ENCODE measurements at regions not wholly inside any gene's neighbourhood (a gene's known extent, or its start where the extent isn't known, plus 50 kb on each side); places are given as distances from the start of the nearest gene placed in this dataset.
"Not testable (repeated sequence)": the region's sequence is repeated elsewhere in the genome, so short reads cannot be mapped to it uniquely, and the experiment has no call there.

DNA sequence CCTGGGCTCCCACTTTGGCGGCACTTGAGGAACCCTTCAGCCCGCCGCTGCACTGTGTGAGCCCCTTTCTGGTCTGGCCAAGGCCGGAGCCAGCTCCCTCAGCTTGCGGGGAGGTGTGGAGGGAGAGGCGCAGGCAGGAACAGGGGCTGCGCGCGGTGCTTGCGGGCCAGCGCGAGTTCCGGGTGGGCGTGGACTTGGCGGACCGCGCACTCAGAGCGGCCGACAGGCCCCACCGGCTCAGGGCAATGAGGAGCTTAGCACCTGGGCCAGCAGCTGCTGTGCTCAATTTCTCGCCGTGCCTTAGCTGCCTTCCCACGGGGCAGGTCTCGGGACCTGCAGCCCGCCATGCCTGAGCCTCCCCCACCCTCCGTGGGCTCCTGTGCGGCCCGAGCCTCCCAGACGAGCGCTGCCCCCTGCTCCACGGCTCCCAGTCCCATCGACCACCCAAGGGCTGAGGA lies 324.8 kb downstream of the RAD51AP2 start:
- H3K9ac ChIP-seq (ENCODE audit: low read length in 5 of 5) = not testable (repeated sequence)

DNA sequence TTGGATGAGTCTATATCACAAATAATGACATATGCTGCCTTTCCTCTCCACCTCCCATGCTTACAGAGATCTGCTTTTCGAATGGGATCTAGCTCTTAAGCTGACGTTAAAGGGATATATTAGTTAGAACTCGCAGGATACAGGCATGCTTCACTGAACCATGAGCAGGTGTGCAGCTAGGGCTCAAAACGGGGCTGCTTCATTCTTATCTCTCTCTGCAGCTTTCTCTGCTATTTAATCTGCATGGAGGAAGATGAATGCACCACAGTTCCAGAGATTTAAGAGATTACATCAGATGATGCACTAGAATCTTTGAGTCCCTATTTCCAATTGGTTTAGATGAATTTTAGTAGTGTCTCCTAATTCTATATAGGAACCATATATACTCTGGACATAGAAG lies 327.0 kb downstream of the RAD51AP2 start:
- Histone ChIP-seq H3K27me3 (ENCODE audit: control insufficient read depth in 5 of 5, insufficient read depth in 4 of 5, low read length in 5 of 5) (no peaks in the 10 kb centered on the region), H3K27ac (ENCODE audit: low read depth, low read length) (no peak overlapping the region), H3K4me1 (ENCODE audit: control insufficient read depth in 5 of 5, insufficient read depth in 5 of 5, low read length in 5 of 5) (no peaks in the 10 kb centered on the region), H3K9ac (ENCODE audit: low read length in 5 of 5) (no peak overlapping the region), H3K9me3 (ENCODE audit: control insufficient read depth in 5 of 5, low read length in 5 of 5) (no peaks in the 10 kb centered on the region), H3K4me3 (ENCODE audit: low read depth in 1 of 5, low read length in 5 of 5) (no peak overlapping the region), H3K36me3 (ENCODE audit: control insufficient read depth in 5 of 5, insufficient read depth in 5 of 5, low read length in 5 of 5) (no peaks in the 10 kb centered on the region)

More for the DNA sequence above, 324.8 kb downstream of the RAD51AP2 start:
- not testable (repeated sequence) for H3K4me3 ChIP-seq (ENCODE audit: low read depth in 1 of 5, low read length in 5 of 5); H3K27ac ChIP-seq (ENCODE audit: low read depth, low read length); H3K36me3 ChIP-seq (ENCODE audit: control insufficient read depth in 5 of 5, insufficient read depth in 5 of 5, low read length in 5 of 5); H3K9me3 ChIP-seq (ENCODE audit: control insufficient read depth in 5 of 5, low read length in 5 of 5); H3K27me3 ChIP-seq (ENCODE audit: control insufficient read depth in 5 of 5, insufficient read depth in 4 of 5, low read length in 5 of 5); H3K4me1 ChIP-seq (ENCODE audit: control insufficient read depth in 5 of 5, insufficient read depth in 5 of 5, low read length in 5 of 5)

DNA sequence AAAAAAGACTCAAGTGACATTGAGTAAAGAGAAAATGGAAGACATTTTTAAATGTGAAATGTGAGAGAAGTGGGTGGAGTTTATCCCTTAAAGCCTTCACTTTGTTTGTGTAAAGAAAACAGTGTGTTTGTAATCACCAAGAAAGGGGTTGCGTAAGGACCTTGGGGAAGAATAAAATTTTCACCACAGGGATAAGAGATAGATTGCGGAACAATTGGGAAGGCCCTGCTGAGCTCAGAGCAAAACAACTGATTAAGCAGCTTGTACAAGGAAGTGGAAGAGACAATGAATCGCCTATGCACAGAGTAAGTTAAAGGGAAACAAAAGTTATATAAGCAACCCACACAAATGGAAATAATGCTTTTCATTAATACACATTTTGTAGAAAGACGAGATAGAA lies 327.7 kb downstream of the RAD51AP2 start:
- Histone ChIP-seq H3K9me3 (ENCODE audit: control insufficient read depth in 5 of 5, low read length in 5 of 5) (no peaks in the 10 kb centered on the region), H3K27me3 (ENCODE audit: control insufficient read depth in 5 of 5, insufficient read depth in 4 of 5, low read length in 5 of 5) (no peaks in the 10 kb centered on the region), H3K27ac (ENCODE audit: low read depth, low read length) (no peak overlapping the region), H3K9ac (ENCODE audit: low read length in 5 of 5) (no peak overlapping the region), H3K4me1 (ENCODE audit: control insufficient read depth in 5 of 5, insufficient read depth in 5 of 5, low read length in 5 of 5) (no peaks in the 10 kb centered on the region), H3K4me3 (ENCODE audit: low read depth in 1 of 5, low read length in 5 of 5) (no peak overlapping the region), H3K36me3 (ENCODE audit: control insufficient read depth in 5 of 5, insufficient read depth in 5 of 5, low read length in 5 of 5) (no peaks in the 10 kb centered on the region)

DNA sequence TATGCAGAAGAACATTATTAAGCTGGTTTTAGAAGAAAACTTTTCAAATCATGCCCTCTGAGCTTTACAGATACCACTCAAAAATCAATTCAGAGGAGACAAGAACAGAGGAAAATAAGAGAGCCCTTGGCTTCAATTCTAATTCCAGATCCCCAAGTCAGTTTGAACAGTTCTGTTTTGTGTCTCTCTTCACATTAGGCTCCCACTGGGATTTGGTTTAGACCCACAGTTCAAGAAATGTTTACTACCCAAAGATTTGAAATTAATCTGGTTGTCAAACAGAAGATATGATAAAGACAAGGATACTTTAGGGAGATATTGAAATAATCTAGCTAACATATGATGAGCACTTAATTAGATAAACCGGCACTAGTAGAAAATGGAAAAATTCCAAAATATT lies 329.5 kb downstream of the RAD51AP2 start:
- Histone ChIP-seq H3K9me3 (ENCODE audit: control insufficient read depth in 5 of 5, low read length in 5 of 5) (no peaks in the 10 kb centered on the region), H3K9ac (ENCODE audit: low read length in 5 of 5) (no peak overlapping the region), H3K27me3 (ENCODE audit: control insufficient read depth in 5 of 5, insufficient read depth in 4 of 5, low read length in 5 of 5) (no peaks in the 10 kb centered on the region), H3K4me1 (ENCODE audit: control insufficient read depth in 5 of 5, insufficient read depth in 5 of 5, low read length in 5 of 5) (no peaks in the 10 kb centered on the region), H3K4me3 (ENCODE audit: low read depth in 1 of 5, low read length in 5 of 5) (no peak overlapping the region), H3K36me3 (ENCODE audit: control insufficient read depth in 5 of 5, insufficient read depth in 5 of 5, low read length in 5 of 5) (no peaks in the 10 kb centered on the region), H3K27ac (ENCODE audit: low read depth, low read length) (no peak overlapping the region)

DNA sequence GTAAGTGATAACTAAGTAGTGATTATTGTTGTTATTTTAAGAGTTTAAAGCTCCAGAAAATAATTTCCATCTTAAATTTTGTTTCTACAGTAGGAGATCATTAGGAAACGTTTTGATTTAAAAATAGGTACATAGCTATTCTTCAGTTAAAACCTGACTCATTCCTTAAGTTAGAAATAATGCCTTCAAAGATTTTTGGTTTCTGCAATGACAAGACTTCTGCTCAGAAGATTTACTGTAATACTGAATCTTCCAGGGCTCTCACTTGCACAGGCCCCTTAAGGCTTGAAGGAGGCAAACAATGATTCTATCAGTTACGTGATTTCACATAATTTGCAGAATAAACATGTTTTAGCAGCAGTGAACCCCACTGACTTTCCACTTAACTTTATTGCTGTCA lies 333.7 kb downstream of the RAD51AP2 start:
- Histone ChIP-seq H3K4me3 (ENCODE audit: low read depth in 1 of 5, low read length in 5 of 5) (no peak overlapping the region), H3K4me1 (ENCODE audit: control insufficient read depth in 5 of 5, insufficient read depth in 5 of 5, low read length in 5 of 5) (no peaks in the 10 kb centered on the region), H3K36me3 (ENCODE audit: control insufficient read depth in 5 of 5, insufficient read depth in 5 of 5, low read length in 5 of 5) (no peaks in the 10 kb centered on the region), H3K9ac (ENCODE audit: low read length in 5 of 5) (no peak overlapping the region), H3K27ac (ENCODE audit: low read depth, low read length) (no peak overlapping the region), H3K27me3 (ENCODE audit: control insufficient read depth in 5 of 5, insufficient read depth in 4 of 5, low read length in 5 of 5) (no peaks in the 10 kb centered on the region), H3K9me3 (ENCODE audit: control insufficient read depth in 5 of 5, low read length in 5 of 5) (no peaks in the 10 kb centered on the region)

DNA sequence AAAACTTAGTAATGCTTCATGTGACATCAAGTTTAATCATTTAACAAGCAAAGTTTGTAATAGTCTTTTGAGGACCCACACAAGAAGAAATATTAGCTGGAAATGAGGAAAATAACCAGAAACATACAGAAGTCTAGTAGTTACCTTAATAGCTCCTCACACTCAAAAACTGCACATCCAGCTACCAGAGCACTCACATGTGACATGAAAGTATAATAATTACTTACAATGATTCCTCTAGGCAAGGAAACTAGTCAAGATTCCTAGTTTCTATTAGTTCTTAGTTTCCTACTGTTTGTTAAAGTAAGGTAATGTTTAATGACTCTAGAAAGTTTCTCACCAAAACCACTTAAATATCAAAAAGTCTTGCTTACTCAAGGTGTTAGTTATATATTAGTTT lies 335.8 kb downstream of the RAD51AP2 start:
- no peak overlapping the region for H3K9ac ChIP-seq (ENCODE audit: low read length in 5 of 5)
- H3K9me3 ChIP-seq (ENCODE audit: control insufficient read depth in 5 of 5, low read length in 5 of 5) = no peaks in the 10 kb centered on the region
- no peaks in the 10 kb centered on the region for H3K4me1 ChIP-seq (ENCODE audit: control insufficient read depth in 5 of 5, insufficient read depth in 5 of 5, low read length in 5 of 5)
- no peaks in the 10 kb centered on the region for H3K27me3 ChIP-seq (ENCODE audit: control insufficient read depth in 5 of 5, insufficient read depth in 4 of 5, low read length in 5 of 5)
- no peak overlapping the region for H3K27ac ChIP-seq (ENCODE audit: low read depth, low read length)
- no peaks in the 10 kb centered on the region for H3K36me3 ChIP-seq (ENCODE audit: control insufficient read depth in 5 of 5, insufficient read depth in 5 of 5, low read length in 5 of 5)
- H3K4me3 ChIP-seq (ENCODE audit: low read depth in 1 of 5, low read length in 5 of 5) = no peak overlapping the region

DNA sequence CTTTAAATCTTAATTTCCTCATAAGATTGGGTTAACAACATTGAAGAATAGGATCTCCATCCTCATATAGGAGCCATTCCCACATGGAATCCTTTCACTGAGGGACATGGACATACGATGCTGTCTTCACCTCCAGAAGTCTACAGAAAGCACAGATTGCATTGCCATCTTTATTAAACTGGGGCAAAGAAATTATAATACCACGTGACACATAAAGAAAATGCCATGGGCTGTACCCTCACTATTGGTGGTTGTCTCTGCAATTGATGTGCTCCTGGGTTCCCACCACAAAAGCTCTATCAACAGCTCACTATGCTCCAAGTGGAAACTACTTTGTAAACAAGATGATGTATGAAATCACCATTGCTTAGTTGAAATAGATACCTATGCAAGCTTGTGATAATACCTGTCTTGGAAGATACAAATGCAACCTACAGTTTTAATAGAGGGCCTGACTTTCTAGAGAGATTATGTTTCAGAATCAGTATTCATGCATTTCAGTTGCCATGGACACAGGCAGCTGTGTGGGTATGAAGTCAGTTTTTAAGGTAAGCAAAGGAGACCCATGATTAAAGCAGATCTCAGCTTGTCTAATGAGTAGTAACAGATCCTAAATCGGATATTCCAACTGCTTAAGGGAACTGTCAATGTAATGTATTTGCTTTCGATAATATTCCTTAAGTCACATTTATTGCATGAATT lies 337.0 kb downstream of the RAD51AP2 start:
- Histone ChIP-seq H3K9me3 (ENCODE audit: control insufficient read depth in 5 of 5, low read length in 5 of 5) (no peaks in the 10 kb centered on the region), H3K36me3 (ENCODE audit: control insufficient read depth in 5 of 5, insufficient read depth in 5 of 5, low read length in 5 of 5) (no peaks in the 10 kb centered on the region), H3K27me3 (ENCODE audit: control insufficient read depth in 5 of 5, insufficient read depth in 4 of 5, low read length in 5 of 5) (no peaks in the 10 kb centered on the region), H3K9ac (ENCODE audit: low read length in 5 of 5) (no peak overlapping the region), H3K4me3 (ENCODE audit: low read depth in 1 of 5, low read length in 5 of 5) (no peak overlapping the region), H3K27ac (ENCODE audit: low read depth, low read length) (no peak overlapping the region), H3K4me1 (ENCODE audit: control insufficient read depth in 5 of 5, insufficient read depth in 5 of 5, low read length in 5 of 5) (no peaks in the 10 kb centered on the region)

DNA sequence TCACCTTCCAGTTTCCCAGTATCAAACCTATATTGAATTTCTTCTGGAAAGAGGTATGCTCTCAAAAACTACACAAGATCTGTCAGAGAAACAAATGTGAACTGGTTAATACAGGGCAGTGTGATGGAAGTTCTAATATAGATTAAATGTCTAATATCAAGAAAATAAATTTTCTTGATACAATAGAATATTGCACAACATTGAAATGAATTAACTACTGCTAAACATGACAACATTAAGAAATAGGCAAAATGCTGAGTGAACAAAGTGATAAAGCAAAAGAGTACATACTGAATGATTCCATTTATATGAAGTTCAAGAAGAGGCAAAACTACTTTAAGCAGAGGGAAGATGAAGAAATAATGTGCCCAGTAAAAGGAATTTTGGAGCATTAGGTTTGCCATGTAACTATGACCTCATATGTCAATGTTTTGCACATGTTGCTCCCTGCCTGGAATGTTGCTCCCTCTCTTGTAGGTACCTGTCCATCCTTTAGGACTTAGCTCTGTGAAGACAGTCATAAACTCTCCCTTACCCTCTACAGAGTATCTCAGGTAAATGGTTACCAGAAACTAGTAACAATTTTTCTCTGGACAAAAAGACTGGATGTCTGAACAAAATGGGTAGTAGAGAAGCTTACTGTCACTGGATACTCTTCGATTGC lies 339.0 kb downstream of the RAD51AP2 start:
- Histone ChIP-seq H3K27me3 (ENCODE audit: control insufficient read depth in 5 of 5, insufficient read depth in 4 of 5, low read length in 5 of 5) (no peaks in the 10 kb centered on the region), H3K36me3 (ENCODE audit: control insufficient read depth in 5 of 5, insufficient read depth in 5 of 5, low read length in 5 of 5) (no peaks in the 10 kb centered on the region), H3K4me1 (ENCODE audit: control insufficient read depth in 5 of 5, insufficient read depth in 5 of 5, low read length in 5 of 5) (no peaks in the 10 kb centered on the region), H3K9ac (ENCODE audit: low read length in 5 of 5) (no peak overlapping the region), H3K9me3 (ENCODE audit: control insufficient read depth in 5 of 5, low read length in 5 of 5) (no peaks in the 10 kb centered on the region), H3K27ac (ENCODE audit: low read depth, low read length) (no peak overlapping the region), H3K4me3 (ENCODE audit: low read depth in 1 of 5, low read length in 5 of 5) (no peak overlapping the region)

DNA sequence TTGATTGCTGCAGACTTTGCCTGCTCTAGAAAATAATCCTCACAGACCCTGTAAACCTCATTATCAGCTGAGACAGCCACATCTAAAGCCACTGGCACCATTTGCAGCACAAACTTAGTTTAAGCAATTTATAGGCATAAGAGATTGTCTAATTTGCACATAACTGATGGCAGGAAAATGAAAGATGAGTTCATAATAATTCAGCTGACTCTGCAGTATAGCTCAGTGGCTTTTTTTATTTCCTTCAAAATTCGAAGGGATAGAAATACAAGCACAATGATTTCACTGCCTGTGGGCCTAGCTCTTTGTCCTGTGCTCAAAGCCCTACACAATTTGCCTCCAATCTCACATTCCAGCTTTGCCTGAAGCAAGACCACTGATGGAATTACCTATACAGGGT lies 341.2 kb downstream of the RAD51AP2 start:
- no peaks in the 10 kb centered on the region for H3K4me1 ChIP-seq (ENCODE audit: control insufficient read depth in 5 of 5, insufficient read depth in 5 of 5, low read length in 5 of 5)
- H3K36me3 ChIP-seq (ENCODE audit: control insufficient read depth in 5 of 5, insufficient read depth in 5 of 5, low read length in 5 of 5) = no peaks in the 10 kb centered on the region
- no peaks in the 10 kb centered on the region for H3K9me3 ChIP-seq (ENCODE audit: control insufficient read depth in 5 of 5, low read length in 5 of 5)

DNA sequence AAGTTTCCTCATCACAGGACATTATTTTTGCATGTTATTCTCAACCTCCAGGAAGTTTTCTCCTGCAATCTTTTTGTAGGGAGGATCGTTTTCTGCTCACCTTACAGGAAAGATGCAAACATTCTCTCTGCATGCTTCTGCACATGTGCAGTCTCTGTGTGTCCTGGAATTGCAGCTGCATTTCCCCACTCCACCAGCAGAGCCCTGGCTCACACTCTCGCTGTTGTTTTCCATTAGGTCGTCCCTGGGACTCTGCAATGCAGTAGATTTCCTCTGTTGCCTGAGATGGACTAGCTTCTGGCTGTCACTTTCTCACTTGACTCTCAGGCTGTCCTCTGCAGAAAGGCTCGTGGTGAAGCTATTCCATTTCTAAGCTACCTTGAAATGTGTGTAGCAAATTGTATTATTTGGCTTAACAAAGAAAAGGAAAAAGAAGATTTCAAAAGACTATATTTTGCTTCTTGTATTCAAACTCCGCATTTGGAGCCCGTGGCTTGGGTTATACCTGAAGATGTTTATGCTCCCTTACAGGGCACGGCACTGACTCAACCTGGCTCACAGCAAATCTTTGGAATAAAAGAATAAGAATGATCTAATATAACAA lies 346.7 kb downstream of the RAD51AP2 start:
- H3K27me3 ChIP-seq (ENCODE audit: control insufficient read depth in 5 of 5, insufficient read depth in 4 of 5, low read length in 5 of 5) = no peaks in the 10 kb centered on the region
- H3K9ac ChIP-seq (ENCODE audit: low read length in 5 of 5) = no peak overlapping the region
- no peaks in the 10 kb centered on the region for H3K4me1 ChIP-seq (ENCODE audit: control insufficient read depth in 5 of 5, insufficient read depth in 5 of 5, low read length in 5 of 5)
- no peak overlapping the region for H3K27ac ChIP-seq (ENCODE audit: low read depth, low read length)
- no peak overlapping the region for H3K4me3 ChIP-seq (ENCODE audit: low read depth in 1 of 5, low read length in 5 of 5)
- H3K36me3 ChIP-seq (ENCODE audit: control insufficient read depth in 5 of 5, insufficient read depth in 5 of 5, low read length in 5 of 5) = no peaks in the 10 kb centered on the region
- H3K9me3 ChIP-seq (ENCODE audit: control insufficient read depth in 5 of 5, low read length in 5 of 5) = no peaks in the 10 kb centered on the region

More for the DNA sequence above, 341.2 kb downstream of the RAD51AP2 start:
- Histone ChIP-seq H3K27ac (ENCODE audit: low read depth, low read length) (no peak overlapping the region), H3K9ac (ENCODE audit: low read length in 5 of 5) (no peak overlapping the region), H3K4me3 (ENCODE audit: low read depth in 1 of 5, low read length in 5 of 5) (no peak overlapping the region), H3K27me3 (ENCODE audit: control insufficient read depth in 5 of 5, insufficient read depth in 4 of 5, low read length in 5 of 5) (no peaks in the 10 kb centered on the region)

All from subcutaneous abdominal adipose tissue (tissue), 5 donors.